DOHH2 (cell line): ENCODE measurements at regions not wholly inside any gene's neighbourhood (a gene's known extent, or its start where the extent isn't known, plus 50 kb on each side); places are given as distances from the start of the nearest gene placed in this dataset.

Experiments
- H3F3A ChIP-seq: fragments of 200-600 bp; sonication (generic), shearing (Covaris generic); 2 replicates; pipeline ENCODE4 v1.6.0; 2016; ENCODE audit warnings: antibody characterized with exemption, mild to moderate bottlenecking; ENCODE audit not compliant: control insufficient read depth, insufficient read depth
- H3K27ac ChIP-seq: fragments of 200-600 bp; sonication (generic); 2 replicates; pipeline ENCODE4 v1.5.1; 2014; ENCODE audit warnings: low read depth, mild to moderate bottlenecking, low read length, moderate library complexity
- H3K27me3 ChIP-seq: fragments of 200-600 bp; sonication (generic); 2 replicates; pipeline ENCODE4 v1.6.1; 2014; ENCODE audit warnings: mild to moderate bottlenecking, low read length, mixed read lengths; ENCODE audit not compliant: control insufficient read depth
- H3K36me3 ChIP-seq: fragments of 200-600 bp; sonication (generic); 2 replicates; pipeline ENCODE4 v1.6.1; 2014; ENCODE audit warnings: mild to moderate bottlenecking, low read length, moderate library complexity, mixed read lengths; ENCODE audit not compliant: control insufficient read depth
- H3K4me1 ChIP-seq: fragments of 200-600 bp; sonication (generic); 2 replicates; pipeline ENCODE4 v1.6.1; 2014; ENCODE audit warnings: mild to moderate bottlenecking, low read length, mixed read lengths; ENCODE audit not compliant: control insufficient read depth
- H3K4me2 ChIP-seq: fragments of 200-600 bp; sonication (generic); 2 replicates; pipeline ENCODE4 v1.6.0; 2014; ENCODE audit warnings: mild to moderate bottlenecking, low read length, moderate library complexity
- H3K4me3 ChIP-seq: fragments of 200-600 bp; sonication (generic); 2 replicates; pipeline ENCODE4 v1.5.1; 2014; ENCODE audit warnings: mild to moderate bottlenecking, low read length, mixed read lengths
- H3K79me2 ChIP-seq: fragments of 200-600 bp; sonication (generic); 2 replicates; pipeline ENCODE4 v1.6.1; 2014; ENCODE audit warnings: mild to moderate bottlenecking, low read length, mixed read lengths; ENCODE audit not compliant: control insufficient read depth
- H3K9me2 ChIP-seq: fragments of 200-600 bp; sonication (generic); replicated peaks from 2 replicates; pipeline ENCODE4 v1.6.1; 2014; ENCODE audit warnings: mild to moderate bottlenecking, low read length, mixed read lengths; ENCODE audit not compliant: control insufficient read depth
- H3K9me3 ChIP-seq: fragments of 200-600 bp; sonication (generic); 2 replicates; pipeline ENCODE4 v1.6.1; 2014; ENCODE audit warnings: antibody characterized with exemption, low read length, mixed read lengths; ENCODE audit not compliant: control insufficient read depth, insufficient read depth
- H4K20me1 ChIP-seq: fragments of 200-600 bp; sonication (generic); 2 replicates; pipeline ENCODE4 v1.6.0; 2014; ENCODE audit warnings: low read depth, mild to moderate bottlenecking, antibody characterized with exemption, low read length, moderate library complexity; ENCODE audit not compliant: control insufficient read depth, insufficient read depth
- EZH2phosphoT487 ChIP-seq: fragments of 200-600 bp; sonication (generic); IDR thresholded peaks from 2 replicates; pipeline ENCODE4 v1.6.1; 2017; ENCODE audit warnings: borderline replicate concordance, mild to moderate bottlenecking, antibody characterized with exemption, low read length, moderate library complexity, mixed read lengths
- TF ChIP-seq, protein P1 (sequence below): fragments of 200-600 bp; sonication (generic); IDR thresholded peaks from one replicate; pipeline ENCODE4 v1.5.1; 2014; ENCODE audit warnings: antibody characterized with exemption, mild to moderate bottlenecking, low read depth, low read length; ENCODE audit not compliant: poor library complexity, severe bottlenecking

DNA sequence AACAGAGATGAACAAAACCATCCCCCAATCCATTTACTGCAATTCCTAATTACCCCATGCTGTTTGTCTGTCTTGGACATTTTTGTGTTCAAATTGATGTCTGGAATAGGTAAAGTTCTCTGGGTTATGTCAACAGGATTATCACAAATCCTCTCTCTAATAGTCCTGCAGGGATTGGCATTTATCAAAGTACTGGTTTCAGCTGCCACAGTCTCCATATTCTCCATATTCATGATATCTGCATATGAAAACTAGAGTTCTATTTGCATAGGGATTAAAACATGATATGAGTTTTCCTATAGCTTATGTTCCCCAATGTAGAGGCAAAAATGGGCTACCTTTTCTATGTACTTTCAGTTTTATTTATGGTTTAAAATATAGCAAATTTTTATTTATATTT lies 355.8 kb downstream of the ADRA2A start:
- no peak overlapping the region for H3K27ac ChIP-seq
- H3K4me2 ChIP-seq = no peak overlapping the region
- no peaks in the 10 kb centered on the region for H3K4me1 ChIP-seq
- H4K20me1 ChIP-seq = no peaks in the 10 kb centered on the region
- no peaks in the 10 kb centered on the region for H3K36me3 ChIP-seq
- TF ChIP-seq, protein P1, sequence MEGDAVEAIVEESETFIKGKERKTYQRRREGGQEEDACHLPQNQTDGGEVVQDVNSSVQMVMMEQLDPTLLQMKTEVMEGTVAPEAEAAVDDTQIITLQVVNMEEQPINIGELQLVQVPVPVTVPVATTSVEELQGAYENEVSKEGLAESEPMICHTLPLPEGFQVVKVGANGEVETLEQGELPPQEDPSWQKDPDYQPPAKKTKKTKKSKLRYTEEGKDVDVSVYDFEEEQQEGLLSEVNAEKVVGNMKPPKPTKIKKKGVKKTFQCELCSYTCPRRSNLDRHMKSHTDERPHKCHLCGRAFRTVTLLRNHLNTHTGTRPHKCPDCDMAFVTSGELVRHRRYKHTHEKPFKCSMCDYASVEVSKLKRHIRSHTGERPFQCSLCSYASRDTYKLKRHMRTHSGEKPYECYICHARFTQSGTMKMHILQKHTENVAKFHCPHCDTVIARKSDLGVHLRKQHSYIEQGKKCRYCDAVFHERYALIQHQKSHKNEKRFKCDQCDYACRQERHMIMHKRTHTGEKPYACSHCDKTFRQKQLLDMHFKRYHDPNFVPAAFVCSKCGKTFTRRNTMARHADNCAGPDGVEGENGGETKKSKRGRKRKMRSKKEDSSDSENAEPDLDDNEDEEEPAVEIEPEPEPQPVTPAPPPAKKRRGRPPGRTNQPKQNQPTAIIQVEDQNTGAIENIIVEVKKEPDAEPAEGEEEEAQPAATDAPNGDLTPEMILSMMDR = no peak
- no peak for TF ChIP-seq EZH2phosphoT487
- H3K4me3 ChIP-seq = no peak overlapping the region
- H3F3A ChIP-seq = no peaks in the 10 kb centered on the region
- no peaks in the 10 kb centered on the region for H3K9me2 ChIP-seq
- H3K27me3 ChIP-seq = no peaks in the 10 kb centered on the region
- no peaks in the 10 kb centered on the region for H3K79me2 ChIP-seq
- H3K9me3 ChIP-seq = no peaks in the 10 kb centered on the region

DNA sequence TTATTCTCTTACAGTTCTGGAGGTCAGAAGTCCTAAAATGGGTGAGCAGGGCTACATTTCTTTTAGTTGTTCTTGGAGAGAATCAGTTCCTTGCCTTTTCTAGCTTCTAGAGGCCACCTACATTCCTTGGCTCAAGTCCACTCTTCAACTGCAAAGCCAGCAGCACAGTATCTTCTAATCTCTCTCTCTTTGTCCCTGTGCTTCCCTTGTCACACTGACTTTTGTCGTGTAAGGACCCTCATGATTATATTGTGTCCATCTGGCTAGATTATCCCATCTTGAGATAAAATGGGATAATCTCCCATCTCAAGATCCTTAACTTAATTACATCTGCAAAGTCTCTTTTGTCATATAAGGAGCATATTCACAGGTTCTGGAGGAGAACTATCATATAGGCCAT lies 359.0 kb downstream of the ADRA2A start:
- H3K79me2 ChIP-seq = no peaks in the 10 kb centered on the region
- H3K27me3 ChIP-seq = no peaks in the 10 kb centered on the region
- no peaks in the 10 kb centered on the region for H3K36me3 ChIP-seq
- no peaks in the 10 kb centered on the region for H3F3A ChIP-seq
- H4K20me1 ChIP-seq = no peaks in the 10 kb centered on the region
- H3K9me2 ChIP-seq = no peaks in the 10 kb centered on the region
- no peak overlapping the region for H3K4me3 ChIP-seq
- H3K4me2 ChIP-seq = no peak overlapping the region
- no peaks in the 10 kb centered on the region for H3K4me1 ChIP-seq
- H3K9me3 ChIP-seq = no peaks in the 10 kb centered on the region
- TF ChIP-seq, protein P1 = no peak
- no peak for TF ChIP-seq EZH2phosphoT487
- no peak overlapping the region for H3K27ac ChIP-seq

DNA sequence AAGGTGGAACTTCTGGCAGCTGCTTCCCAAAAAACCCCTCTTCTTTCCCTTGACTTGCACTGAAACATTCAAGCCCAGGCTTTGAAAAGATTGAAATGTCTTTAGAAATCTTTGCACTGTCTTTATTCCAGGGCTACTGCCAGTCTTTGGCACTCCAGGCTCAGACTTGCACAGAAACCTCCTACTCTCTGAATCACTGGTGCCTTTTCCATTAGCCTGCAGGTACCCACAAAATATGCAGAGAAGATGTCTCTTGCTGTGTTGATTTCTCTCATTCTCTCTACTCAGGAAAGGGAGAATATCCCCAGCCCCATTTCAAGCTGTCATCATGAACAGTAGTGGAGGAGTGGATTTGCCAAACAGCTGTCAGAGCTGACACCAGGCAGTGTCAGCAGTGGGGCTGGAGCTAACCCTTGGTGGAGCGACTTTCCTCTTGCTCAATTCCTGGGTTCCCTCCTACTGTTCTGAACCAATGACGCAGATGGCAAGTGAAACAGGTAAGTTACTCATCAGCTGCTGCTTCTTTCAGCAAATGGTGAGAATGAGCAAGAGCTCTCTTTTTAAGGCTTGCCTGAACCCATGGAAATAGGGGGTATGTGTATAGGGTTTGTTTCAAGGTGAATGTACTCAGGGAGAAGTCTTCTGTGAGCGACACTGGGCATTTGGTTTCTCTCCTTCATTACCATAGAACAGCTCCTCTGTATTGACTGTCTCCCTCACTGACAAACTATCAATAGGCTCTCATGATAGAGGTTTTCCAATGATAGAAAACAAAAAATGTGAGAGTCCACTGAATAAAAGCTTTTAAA lies 362.4 kb downstream of the ADRA2A start:
- Histone ChIP-seq H3K9me3 (no peaks in the 10 kb centered on the region), H3K4me2 (no peak overlapping the region), H3F3A (no peaks in the 10 kb centered on the region), H3K79me2 (no peaks in the 10 kb centered on the region), H3K27ac (no peak overlapping the region), H3K27me3 (no peaks in the 10 kb centered on the region), H3K4me3 (no peak overlapping the region), H3K4me1 (no peaks in the 10 kb centered on the region), H3K36me3 (no peaks in the 10 kb centered on the region), H3K9me2 (no peaks in the 10 kb centered on the region), H4K20me1 (no peaks in the 10 kb centered on the region)
- TF ChIP-seq, protein P1 = no peak
- no peak for TF ChIP-seq EZH2phosphoT487
